HG03460 (cell line): ENCODE measurements at regions not wholly inside any gene's neighbourhood (a gene's known extent, or its start where the extent isn't known, plus 50 kb on each side); places are given as distances from the start of the nearest gene placed in this dataset.

Experiments used
- ATAC-seq: cut with Tn5 transposase; IDR thresholded peaks from one replicate; pipeline ENCODE4 v1.9.1; 2021; ENCODE audit not compliant: unreplicated experiment

DNA sequence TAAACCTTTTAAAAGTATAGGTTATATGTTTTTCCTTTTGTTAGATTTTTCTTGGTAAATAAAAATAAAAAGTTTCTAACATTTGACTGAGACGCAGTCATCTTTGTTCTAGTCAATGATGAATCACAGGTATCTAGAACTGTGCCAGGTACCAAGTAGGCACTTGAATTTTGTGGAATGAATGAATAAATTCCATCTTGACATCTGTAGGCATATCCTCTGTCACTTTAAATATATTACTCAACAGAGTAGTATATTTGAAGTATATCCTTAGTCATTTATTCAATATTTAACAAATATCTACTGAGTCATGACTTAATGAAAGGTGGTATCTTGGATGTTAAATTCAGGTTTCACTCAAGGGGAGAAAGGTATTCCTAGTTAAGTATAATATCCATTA, 828.4 kb downstream of the TUSC7 start:
- ATAC-seq, result no peak

DNA sequence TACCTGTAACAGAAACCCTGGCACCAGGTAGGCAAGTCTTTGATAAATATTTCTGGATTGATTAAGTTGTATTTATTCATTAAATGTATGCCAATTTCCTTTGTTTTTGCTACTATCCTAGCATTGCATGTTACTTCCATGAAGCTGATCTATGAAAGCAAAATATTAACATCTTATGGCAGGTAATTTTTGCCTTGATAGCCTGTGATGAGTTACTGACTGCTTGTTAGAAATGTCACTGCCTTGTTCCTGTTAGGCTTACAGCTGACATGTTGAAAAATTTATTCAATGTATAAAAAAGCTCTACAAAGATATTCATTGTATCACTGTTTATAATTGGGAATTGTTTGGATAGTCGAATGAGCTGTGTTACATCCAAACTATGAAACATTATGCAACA, 830.1 kb downstream of the TUSC7 start:
- no peak for ATAC-seq

DNA sequence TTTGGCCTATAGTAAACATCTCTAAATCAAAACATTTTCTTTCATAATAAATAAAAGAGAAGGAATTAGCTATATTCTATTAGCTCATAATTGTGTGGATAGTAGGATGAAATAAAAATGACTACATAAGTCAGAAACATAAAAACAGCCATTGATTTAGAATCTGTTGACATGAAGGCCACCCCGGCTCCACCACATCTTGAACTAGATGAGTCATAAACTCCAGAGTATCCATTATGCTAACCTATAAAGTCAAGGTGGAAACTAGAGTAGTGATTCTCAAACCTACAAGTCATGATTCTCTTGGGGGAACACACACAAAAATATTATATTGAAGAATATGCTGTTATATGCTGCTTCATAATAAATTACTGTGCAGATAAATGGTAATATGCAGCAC, 831.0 kb downstream of the TUSC7 start:
- ATAC-seq, result no peak

DNA sequence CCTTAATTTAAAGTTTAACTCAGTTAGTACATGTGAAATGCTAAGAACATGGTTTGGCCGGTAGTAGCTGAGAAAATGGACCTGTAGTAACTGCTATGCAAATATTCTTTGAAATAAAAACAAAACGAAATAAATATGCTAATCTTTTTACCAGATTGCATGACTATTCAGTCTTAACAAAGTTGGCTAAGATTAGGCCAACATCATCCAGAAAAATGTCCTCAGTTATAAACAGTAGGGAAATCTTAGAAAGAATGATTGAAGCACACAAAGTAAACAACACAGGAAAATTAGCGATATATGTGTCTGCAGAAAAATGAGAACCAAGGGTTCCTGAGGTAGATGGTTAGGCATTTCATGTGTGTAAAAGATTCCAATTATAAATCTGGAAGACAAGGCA, 832.1 kb downstream of the TUSC7 start:
- ATAC-seq, result no peak

DNA sequence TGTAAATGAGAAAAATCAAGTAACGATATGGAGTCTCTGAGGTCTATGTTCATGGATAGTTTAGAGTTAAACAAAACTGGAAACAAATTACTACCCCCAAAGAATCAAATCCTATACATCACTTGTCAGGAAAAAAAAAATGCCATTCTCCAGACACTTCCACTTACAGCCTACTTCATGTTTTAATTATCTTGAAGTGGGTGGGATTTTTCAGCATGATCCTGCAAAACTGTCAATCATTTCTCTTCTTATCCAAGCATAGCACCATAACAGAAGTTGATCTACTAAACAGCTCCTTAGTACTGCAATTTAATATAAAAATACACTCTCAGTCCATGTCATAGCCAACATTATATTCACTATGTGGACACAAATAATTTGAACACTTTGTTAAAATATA, 833.9 kb downstream of the TUSC7 start:
- ATAC-seq, result no peak

DNA sequence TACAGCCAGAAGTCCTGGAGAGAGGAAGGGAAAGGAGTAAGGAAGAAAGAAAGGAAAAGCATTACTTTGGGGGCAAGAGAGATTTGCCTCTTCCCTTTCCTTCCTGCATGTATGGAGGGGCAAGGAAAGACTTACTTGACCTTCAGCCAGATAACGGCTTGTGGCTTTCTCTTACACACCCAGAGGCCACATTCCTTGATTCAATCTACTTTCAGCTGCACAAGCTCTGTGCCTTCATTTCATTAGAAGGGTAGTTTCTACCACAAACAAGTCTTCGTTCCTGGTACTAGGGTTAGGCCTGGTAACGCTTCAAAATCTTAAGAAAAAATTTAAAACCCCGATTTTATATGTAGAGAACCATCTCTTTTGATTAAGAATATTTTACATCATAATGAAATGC, 835.9 kb downstream of the TUSC7 start:
- no peak for ATAC-seq

DNA sequence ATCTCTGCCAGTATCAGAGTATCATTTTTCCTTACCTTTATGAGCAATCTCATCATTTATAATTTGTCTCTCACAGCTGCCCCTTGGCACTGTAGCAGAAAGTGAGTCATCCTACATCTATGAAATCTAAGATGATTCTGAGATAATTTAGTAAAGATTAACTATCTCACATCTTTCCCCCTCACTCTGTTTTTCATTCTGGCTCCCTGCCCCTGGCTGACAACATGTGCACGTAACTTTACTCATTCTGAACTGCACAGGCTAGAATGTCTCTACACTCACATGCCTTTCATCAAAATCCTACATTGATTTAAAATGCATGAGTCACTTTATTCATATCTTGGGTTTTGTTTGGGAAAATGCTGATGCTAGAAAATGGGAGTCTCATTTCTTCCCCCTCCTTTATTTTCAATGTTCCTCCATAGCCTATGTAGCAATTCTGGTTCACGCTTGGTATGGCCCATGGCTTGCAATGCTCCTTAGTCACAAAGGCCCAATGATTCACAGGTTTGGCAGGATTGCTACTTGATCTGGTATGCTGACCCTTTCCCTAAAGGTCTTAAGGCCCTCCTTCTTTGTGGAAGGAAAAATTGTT, 838.5 kb downstream of the TUSC7 start:
- no peak for ATAC-seq

DNA sequence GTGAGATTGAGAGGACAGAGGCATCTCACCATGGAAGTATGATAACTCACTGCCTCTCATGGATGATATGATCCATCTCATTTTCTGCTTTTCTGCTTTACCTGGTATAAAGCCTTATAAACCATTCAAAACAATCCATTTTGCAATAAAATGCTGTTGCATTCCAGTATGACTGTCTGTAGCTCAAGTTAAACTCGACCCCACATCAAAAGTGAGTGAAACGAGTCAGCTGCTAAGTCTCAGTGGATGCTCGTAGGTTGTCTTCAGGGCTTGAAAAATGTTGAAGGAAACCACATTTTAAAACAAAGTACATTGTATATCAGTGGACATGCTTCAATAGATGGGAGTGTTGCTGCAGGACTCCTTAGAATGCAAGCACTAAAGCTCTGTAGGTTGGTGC, 839.0 kb downstream of the TUSC7 start:
- ATAC-seq, result no peak

DNA sequence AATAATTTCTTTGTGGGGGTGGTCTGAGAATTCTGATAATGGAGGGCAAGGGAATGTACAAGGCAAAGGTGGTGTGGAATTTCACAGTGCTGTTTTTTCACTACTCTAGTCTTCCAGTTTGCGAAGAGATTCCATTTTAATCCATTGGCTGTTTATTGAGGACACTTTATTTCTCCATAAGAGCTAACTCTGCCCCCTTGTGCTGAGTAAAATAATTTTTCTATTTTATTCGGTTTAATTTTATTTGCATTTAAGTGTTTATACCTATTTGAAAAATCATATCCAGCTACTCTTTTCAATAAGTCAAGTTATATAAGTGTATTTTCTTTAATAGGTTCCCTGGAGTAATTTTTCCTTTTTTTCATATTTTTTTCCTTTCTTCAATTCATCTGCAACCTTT, 840.1 kb downstream of the TUSC7 start:
- ATAC-seq, result no peak

DNA sequence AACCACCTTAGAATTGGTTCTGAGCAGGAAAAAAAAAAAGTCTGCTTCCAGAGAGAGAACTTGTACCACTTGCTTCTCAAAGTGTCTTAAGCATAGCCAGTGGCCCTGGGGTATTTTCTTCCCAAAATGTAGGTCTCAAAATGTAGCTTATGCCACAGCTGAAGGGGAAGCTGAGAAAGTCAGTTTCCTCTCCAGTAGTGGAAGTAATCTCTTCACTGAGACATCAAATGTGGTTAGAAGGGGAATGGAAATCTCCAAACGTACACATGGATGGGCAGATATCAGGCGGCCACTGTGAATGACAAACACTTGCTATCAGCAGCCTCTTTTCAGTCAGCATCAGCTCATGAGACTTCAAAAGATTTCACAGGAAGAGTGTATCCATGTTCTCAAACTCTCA, 841.2 kb downstream of the TUSC7 start:
- no peak for ATAC-seq

DNA sequence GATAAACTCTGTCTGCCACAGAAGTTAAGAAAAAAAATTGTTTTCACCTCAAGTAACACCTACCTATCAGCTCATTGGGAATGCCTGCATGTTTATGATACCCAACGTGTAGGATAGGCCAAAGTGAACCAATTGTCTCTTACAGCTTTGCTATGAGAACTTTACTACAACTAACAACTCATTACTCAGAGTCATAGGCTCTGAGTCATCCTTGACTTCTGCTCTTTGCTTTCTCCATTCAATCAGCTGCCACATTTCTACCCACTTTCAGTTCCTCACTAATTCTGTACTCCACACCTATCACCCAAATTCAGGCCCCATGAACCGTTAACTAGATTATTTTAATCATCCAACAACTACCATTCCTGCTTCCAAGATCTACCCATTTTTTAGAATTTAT, 843.9 kb downstream of the TUSC7 start:
- ATAC-seq, result peak; percentile 91

DNA sequence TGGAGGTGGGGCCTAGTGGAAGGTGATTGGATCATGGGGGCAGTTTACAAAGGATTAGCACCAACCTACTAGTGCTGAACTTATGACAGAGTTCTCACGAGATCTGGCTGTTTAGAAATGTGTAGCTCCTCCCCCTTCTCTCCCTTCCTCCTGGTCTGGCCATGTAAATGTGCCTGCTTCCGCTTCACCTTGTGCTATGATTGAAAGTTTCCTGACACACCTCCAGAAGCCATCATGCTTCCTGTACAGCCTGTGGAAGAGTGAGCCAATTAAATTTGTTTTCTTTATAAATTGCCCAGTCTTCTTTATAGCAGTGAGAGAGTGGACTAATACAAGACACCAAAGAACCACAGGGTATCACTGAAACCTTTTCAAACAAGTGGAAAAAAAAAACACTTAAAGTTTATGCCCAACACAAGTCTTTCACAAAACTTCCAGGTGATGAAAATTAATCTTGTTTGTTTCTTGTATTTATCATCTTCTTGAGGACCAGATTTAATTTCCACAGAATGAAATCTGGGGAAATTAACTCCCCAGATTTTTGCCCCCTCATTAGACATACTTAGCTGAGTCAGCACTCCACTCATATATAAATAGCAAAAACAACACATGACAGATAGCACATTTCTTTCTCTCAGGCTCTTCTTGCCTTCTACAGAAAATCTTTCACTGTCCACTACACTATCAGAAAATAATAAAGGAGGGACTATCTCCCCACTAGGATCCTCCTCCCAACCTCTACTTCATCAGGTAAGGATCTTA, 847.2 kb downstream of the TUSC7 start:
- ATAC-seq, result no peak

DNA sequence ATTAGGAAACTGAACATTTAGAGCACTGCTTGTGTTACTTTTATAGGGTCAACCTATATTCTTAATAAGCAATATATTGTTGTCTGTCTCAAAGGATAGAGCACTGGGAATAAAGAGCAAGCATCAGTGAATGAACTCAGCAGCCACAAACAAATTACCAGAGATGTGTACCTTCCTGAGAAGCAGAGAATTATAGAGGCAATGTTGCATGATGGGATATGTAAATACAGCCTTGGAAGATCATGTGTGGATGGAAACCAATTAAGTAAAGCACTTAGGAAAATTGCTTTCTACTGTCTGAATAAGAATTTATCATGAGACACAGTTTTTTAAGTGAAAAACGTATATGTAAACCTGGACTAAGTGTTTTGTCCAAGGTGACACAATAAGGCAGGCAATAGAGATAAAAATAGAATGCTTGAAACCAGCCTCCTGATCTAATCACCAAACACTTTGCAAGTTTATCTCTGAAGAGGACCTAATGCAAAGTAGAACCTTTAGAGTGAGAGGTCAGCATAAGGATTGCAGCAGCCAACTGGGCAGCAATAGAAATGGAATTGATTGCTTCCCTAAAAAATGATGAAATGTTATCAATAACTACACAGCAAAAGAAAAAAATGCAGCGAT, 848.0 kb downstream of the TUSC7 start:
- ATAC-seq, result no peak

DNA sequence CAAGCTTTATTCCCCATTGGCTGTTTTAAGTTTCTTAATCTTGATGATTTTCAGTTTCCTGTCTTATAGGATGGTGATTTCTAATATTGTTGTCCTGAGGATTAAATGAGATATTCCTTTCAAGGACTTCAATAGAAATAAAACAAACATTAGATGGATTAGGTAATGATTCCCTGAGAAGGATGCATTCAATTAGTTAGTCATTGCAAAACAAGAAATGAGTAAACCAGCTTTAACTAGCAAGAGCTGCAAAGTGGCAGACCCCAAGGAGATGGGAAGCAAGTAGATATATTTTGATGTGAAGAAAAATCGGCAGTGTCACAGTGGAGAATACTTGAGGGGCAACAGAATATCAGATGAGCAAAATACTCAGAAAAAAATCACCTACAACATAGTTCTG, 849.1 kb downstream of the TUSC7 start:
- ATAC-seq, result no peak

DNA sequence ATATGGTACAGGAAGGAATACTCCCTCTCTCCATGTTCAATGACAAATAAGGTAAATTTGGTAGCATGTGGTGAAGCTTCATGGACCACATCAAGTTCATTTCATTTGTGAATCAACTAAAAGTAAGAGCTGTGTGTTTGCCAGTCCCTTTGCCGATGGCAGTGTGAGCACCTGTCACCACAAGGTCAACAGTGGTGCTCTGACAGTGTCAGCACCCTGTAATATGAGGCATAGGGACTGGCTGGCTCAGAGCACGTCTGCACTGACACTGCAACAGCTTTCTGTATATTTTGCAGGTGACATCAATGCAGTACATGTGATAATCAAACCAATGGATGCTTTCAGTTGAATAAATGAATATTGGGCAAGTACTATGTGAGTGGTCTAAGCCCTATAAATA, 852.4 kb downstream of the TUSC7 start:
- no peak for ATAC-seq

DNA sequence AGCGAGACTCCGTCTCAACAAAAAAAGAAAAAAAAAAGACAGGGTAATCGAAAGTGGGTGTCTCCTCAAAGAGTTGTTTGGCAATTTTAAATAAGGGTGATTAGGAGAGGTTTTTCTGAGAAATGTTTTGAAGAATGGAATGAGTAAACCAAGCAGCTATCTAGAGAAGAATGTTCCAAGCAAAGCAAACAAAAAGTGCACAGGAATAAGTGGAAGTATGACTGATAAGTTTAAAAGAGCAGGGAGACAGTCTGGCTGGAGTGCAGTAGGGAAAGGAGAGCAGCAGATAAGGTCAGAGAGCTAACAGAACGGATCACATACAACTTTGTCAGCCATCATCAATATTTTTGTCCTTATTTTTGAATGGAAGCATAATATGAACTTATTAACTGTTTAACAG, 853.5 kb downstream of the TUSC7 start:
- ATAC-seq, result no peak

DNA sequence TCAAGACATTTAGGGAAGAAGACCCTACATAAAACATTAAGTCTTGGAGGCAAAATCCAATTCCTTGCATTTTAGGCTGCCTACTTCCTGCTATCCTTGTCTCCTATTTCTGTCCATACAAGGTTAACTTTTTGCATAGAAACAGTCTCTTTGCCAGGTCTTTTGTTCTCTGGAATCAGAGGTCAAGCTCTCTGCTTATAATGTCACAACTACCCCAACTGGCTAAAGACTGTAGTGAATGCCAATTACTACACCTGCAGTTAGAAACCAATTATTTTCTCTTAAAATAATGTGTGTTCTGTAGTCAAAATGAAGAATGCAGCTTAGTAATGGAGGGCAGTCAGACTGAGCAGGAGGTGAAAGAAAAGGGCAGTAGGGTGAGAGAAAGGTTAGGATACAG, 856.2 kb downstream of the TUSC7 start:
- ATAC-seq, result no peak

DNA sequence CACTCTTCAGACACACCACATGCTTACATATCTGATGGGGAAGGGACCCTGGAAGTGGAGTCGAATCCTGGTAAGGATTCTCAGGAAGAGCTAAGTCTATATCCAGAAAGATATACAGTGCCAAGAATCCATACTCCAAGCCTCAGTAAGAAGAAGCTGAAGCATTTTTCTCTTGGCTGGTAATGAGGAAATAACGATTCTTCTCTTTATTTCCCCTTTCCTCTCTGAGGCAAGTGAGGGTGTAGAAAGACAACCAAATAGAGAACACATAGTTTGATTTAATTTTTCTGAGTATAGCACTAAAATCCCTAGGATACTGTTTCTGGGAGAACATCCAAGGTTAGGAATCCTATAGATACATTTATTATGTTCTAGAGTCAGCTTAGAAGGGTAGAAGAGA, 857.3 kb downstream of the TUSC7 start:
- no peak for ATAC-seq

DNA sequence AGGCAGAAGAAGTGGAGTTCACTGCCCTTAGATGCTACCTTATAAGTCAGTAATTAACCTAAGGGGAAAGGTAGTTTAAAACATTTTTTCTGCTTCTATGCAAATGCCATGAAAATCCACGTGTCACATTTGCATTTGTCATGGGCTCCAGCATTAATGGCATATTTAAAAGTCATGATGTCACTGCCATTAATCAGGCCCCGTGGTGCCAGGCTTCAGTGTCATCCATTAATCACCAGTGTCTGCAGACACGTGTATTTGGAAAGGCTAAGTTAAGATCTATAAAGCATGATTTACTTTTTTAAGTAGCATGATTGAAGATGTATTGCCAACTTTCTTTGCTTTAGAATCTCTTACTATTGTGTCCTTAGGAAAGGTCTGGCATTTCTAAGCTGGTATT, 857.8 kb downstream of the TUSC7 start:
- ATAC-seq, result no peak

DNA sequence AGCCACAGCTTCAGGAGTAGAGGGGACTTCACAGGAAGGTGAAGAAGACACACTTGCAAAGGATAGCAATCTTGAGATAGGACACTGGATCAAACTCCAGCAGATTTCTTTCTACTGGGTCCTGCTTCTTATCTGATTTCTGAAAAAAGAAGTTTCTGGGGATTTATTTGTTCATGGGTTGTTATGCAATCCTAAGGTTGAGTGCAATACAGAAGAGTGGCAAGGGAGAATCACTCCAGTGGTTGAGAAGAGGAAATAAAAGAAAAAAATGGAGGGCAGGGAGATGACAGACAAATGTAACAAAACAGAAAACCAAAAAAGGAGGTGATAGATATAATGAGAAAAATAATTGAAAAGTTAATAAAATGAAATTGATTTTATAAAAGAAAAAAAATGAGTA, 858.3 kb downstream of the TUSC7 start:
- ATAC-seq, result no peak

DNA sequence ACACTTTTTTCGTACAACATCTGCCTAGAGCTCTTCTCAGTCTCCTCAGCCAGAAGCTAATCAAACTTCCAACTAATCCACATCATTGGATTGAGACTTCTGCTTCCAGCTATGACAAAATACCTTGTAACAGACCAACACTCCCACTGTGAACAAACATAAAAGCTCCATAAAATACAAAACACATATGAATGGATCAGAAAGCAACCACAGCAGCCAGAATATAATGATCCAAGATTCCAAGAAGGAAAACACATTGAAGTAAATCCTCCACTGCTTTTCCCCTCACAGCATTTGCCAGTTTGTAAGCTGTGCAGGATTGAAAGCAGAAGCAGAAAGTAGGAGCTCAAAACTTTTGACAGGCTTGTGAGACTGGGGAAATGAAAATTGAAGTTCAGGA, 863.2 kb downstream of the TUSC7 start:
- no peak for ATAC-seq

DNA sequence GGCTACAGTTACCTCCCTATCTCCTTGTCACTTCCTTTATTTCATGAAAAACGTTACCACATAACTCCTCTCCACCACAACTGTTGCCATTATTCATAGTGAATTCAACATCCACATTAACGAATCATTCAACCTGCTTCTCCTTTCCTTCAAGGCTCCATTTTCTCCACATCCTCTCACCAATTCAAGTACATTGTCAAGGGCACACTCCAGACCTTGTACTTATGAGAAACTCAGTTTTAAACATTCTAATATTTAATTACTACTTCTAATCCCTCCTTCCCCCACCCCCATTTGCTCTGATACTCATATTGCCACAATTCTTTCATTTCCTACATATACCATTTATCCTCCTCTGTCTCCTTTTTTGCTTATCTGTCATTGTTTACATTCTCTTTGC, 871.2 kb downstream of the TUSC7 start:
- ATAC-seq, result no peak

DNA sequence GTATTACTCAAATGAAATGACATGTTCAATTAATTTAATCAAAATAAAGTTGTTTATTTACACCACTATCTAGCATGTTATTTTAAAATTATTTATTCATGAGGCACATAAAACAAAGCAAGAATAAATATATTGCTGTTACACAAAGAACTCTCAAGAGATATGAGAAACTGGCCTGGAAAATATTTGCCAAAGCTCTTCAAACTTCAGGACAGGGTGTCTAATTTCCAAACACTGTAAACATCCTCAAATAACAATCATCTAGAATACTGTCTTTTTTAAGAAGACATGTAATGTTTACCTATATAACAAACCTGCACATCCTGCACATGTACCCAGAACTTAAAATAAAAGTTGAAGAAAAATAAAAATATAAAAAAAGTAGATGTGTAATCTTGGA, 876.6 kb downstream of the TUSC7 start:
- ATAC-seq, result no peak
